HG03460 (cell line): ENCODE measurements at regions not wholly inside any gene's neighbourhood (a gene's known extent, or its start where the extent isn't known, plus 50 kb on each side); places are given as distances from the start of the nearest gene placed in this dataset.
"Not testable (repeated sequence)": the region's sequence is repeated elsewhere in the genome, so short reads cannot be mapped to it uniquely, and the experiment has no call there.

Experiments
- ATAC-seq: cut with Tn5 transposase; IDR thresholded peaks from one replicate; pipeline ENCODE4 v1.9.1; 2021; ENCODE audit not compliant: unreplicated experiment

DNA sequence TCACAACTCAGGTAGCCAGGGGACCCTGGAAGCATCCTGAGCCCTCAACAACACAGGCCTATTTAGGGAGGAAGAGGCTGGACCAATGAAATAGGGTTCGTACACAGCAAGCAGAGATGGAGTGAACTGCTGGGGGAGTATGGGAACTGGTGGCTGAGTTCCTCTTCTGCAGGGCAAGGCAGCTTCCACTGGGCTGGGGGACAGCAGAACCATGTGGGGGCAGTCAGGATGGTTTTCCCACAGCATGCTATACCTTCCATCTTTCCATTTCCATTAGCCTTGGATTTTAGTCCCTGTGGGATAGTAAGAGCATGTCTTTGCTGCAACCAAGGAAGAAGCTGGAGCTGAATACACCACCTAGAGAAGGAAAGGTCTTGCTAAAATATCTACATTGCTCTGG lies 370.6 kb downstream of the CCSER2 start:
- no peak for ATAC-seq

DNA sequence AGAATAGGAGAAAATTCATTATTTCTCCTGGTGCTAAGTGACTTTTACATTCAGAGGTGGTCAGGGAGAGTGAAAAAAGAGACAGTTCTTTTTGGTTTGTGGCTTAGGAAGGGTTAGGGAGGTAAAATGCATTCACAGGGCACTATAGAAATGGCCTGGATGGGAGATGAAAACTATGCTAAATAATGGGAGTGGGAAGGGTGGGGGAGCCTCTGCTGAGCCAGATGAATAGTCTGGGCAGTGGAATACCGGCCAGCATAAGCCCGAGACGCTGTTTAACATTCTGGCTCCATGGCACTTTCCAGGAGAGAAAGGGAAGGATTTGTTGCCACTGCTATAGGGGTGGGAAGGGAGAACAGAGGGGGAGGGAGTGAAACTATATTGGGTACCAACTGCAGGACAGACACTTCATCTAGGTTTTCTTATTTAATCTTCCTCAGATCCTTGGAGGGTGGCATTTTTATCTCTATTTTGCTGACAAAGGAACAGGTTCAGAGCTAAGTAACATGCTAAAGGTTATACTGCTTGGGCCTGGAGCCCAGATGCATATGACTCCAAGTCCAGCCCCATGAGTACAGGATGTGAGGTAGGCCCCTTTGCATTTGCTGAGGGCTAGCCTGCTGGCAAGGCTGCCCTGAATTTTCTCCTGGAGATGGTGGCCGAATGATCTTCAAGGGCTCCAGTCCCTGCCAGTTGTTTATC lies 372.4 kb downstream of the CCSER2 start:
- no peak for ATAC-seq

DNA sequence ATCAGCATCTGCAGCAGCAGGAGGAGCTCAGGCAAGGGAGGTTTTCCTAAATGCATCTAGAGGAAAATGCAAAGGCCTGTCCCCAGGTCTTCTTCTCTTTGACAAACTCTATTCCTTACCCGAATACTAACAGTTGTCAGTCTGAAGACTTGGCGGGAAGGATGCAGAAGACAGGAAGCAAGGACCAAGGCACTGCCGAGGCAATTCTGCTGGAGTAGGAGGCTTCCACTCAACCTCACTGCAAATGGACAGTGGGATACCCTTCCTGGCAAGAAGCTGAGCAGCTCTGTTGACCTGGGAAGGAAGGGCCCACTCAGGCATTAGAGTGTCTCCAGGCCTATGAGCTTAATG lies 373.0 kb downstream of the CCSER2 start:
- no peak for ATAC-seq

DNA sequence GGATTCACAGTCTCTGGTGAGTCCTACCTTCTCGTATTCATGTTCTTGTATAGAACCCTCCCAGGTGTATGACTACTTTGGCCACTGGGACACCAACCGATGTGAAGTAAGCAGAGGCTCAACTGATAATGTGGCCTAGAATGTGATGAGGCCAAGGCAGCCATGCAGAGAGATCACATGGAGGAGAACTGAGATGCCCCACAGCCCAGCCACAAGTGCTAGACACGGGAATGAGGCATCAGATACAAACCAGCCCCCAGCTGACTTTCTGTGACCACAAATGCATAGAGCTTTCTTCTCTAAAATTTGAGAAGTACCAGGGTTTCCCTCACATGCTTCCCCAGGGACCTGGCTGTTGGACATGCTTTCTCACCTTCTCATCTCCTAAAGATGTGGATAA lies 375.7 kb downstream of the CCSER2 start:
- ATAC-seq: no peak

DNA sequence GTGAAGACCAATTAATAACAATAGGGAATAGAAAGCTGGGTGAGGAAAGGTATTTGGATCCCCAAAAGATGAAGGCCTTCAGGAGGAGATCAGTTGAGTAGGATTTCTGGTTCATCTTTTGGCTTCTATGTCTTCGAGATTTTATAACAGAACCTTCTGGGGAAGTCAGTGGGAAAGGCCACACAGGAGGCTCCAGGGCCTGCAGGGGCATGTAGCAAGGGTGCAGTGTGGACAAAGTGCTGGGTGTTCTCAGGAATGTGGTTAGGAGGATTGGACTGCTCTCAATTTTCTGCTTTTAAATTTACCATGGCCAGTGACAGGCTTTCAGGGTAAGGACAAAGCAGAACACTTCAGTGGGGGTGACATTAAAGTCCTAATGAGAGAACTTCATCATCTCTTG lies 378.0 kb downstream of the CCSER2 start:
- no peak for ATAC-seq

DNA sequence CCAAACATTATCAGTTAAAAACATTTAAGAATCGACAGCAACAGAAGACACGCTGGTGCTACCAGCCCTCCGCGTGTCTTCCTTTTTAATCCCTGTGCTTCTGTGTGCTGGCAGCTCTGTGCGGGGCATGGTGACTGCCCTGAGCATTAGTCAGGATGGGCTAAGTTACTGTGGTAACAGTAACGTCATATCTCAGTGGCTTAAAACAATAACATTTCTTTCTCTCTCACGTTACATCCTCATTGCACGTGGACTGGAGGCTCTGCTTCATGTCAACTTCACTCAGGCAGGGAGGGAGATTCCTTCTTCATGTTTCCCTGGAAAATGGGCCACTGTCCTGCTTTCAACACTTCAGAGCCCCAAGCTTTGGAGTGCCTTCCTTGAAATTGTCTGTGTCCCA lies 378.5 kb downstream of the CCSER2 start:
- ATAC-seq: no peak

DNA sequence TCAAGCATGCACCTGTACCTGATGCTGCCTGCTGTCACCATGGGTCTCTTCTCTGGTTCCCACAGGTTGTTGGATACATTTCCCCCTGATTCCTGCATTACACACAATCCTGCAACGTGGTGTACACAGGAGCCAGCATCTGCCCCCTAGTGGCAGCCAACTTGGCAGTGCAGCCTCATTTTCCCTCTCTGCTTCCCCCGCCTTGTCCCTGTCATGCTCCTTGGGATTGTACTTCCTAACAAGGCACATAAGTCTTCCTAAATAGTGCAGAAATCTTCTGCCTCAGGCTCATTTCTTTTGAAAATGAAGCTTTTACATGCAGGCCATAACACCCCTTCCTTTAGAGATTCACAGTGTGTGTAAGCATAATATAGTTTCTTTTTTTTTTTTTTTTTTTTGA lies 387.5 kb downstream of the CCSER2 start:
- no peak for ATAC-seq

DNA sequence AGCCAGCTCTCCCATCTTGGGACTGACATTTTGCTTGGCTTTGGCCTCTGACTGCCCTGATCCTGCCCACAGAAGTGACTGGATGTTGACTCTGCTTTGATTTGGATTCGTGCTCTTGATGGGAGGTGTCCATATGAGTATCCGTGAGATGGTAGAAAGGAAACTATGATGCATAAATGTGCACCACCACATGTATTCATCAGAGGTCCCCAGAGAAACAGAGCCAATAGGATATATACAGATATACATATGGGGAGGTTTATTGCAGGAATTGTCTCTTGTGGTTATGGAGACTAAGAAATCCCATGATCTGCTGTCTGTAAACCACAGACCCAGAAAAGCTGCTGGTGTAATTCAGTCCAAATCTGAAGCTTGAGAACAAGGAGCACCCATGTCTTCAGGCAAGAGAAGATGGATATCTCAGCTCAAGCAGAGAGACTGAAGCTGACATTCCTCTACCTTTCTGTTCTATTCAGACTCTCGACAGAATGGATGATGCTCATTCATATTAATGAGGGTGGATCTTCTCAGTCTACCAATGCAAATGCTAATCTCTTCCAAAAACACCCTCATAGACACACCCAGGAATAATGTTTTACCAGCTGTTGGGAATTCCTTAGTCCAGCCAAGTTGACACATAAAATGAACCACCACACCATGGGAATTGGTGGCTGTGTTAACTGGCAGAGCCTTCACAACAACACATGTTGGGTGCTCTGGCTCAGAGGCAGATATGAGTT lies 390.7 kb downstream of the CCSER2 start:
- no peak for ATAC-seq

DNA sequence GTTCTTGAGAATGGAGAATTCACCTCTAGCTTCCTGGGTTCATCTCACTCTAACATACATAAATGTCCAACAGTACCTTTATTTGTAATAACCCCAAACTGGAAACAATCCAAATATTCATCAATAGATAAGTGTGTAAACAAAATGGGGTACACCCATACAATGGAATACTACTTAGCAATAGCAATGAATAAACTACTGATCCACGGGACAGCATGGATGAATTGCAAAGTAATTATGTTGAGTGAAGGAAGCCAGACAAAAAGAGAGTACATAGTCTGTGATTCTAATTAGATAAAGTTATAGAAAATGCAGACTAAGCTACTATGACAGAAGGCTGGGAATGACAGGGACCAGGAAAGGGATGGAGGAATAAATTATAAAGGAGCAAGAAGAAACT lies 391.3 kb downstream of the CCSER2 start:
- no peak for ATAC-seq

DNA sequence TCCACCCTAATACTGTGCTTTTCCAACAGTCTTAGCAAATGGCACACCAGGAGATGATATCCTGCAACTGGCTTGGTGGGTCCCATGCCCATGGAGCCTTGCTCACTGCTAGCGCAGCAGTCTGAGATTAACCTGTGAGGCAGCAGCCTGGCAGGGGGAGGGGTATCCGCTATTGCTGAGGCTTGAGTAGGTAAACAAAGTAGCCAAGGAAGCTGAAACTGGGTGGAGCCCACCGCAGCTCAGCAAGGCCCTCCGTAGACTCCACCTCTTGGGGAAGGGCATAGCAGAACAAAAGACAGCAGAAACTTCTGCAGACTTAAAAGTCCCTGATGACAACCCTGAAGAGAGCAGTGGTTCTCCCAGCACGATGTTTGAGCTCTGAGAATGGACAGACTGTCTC lies 399.0 kb downstream of the CCSER2 start:
- no peak for ATAC-seq

DNA sequence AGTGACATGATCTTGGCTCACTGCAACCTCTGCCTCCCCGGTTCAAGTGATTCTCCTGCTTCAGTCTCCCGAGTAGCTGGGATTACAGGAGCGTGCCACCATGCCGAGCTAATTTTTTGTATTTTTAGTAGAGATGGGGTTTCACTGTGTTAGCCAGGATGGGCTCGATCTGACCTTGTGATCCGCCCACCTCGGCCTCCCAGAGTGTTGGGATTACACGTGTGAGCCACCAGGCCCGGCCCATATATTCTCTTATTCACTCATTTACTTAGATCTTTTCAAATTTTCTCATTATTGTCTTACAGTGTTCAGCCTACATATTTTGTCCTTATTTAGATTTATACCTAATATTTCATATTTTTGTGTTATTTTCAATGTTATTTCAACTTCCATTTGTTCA lies 410.7 kb downstream of the CCSER2 start:
- ATAC-seq: not testable (repeated sequence)

DNA sequence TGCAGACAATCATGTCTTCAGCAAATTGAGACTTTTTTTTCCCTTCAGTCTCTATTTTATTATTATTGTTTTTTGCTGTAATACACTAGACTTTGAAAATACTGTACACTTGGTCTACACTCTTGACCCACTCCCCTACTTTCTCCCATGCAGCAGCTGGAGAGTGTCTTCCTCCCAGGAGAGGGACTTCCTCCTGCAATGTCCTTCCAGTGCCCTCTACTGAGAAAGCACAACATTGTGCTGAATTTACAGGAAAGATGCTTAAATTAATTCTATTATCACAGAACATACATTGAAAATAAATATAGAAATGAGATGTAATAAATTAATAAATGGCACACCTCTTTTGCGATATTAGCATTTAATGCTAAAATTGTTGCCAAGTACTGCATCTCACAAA lies 411.3 kb downstream of the CCSER2 start:
- no peak for ATAC-seq

DNA sequence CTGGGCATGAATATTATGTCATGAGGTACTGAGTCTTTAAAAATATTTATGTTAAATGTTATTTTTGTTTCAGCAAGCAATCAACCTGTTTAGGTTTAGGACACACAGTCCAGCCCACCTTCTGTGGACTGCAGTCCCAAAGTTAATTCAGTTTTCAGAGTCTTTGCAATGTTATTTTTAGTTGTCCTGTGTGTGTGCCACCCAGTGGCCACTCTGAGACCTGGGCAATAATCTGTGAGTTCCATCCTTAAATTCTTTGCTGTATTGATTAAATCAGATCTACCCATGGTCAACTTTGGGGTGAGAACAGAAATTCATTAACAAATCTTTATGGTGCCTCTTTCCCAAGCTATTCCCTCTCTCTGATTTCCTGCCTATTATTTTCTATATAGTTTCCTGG lies 415.1 kb downstream of the CCSER2 start:
- no peak for ATAC-seq

DNA sequence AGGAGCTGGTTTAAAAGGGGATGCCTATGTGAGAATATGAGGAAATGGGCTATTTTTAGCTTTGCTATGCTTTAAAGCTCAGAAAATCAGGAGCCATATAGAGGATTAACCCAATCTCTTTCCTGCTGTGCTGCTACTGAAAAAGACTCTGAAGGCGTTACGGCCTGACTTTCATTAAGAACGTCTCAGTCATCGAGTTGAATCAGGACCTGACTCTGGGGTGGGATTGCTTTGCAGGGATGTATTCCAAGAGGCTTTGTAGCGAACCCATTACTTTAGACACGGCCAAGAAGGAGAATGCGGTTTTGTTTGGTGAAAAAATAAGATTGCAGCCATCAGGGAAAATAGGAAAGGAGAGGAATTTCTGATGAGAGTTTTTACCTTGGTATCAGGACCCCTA lies 426.9 kb downstream of the CCSER2 start:
- ATAC-seq: no peak

DNA sequence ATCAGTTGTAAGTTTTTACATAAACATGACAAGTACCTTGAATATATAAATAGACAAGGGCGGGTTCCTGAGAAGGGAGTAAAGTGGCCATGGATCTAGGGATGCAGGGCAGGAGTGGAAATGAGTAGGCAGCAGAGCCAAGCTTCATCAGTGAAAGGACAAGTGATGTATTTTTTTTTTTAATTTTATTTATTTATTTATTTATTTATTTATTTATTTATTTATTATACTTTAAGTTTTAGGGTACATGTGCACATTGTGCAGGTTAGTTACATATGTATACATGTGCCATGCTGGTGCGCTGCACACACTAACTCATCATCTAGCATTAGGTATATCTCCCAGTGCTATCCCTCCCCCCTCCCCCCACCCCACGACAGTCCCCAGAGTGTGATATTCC lies 428.3 kb downstream of the CCSER2 start:
- not testable (repeated sequence) for ATAC-seq

DNA sequence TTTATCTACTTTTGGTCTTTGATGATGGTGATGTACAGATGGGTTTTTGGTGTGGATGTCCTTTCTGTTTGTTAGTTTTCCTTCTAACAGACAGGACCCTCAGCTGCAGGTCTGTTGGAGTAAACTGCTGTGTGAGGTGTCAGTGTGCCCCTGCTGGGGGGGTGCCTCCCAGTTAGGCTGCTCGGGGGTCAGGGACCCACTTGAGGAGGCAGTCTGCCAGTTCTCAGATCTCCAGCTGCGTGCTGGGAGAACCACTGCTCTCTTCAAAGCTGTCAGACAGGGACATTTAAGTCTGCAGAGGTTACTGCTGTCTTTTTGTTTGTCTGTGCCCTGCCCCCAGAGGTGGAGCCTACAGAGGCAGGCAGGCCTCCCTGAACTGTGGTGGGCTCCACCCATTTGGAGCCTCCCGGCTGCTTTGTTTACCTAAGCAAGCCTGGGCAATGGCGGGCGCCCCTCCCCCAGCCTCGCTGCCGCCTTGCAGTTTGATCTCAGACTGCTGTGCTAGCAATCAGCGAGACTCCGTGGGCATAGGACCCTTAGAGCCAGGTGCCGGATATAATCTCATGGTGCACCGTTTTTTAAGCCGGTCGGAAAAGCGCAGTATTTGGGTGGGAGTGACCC lies 433.7 kb downstream of the CCSER2 start:
- not testable (repeated sequence) for ATAC-seq

DNA sequence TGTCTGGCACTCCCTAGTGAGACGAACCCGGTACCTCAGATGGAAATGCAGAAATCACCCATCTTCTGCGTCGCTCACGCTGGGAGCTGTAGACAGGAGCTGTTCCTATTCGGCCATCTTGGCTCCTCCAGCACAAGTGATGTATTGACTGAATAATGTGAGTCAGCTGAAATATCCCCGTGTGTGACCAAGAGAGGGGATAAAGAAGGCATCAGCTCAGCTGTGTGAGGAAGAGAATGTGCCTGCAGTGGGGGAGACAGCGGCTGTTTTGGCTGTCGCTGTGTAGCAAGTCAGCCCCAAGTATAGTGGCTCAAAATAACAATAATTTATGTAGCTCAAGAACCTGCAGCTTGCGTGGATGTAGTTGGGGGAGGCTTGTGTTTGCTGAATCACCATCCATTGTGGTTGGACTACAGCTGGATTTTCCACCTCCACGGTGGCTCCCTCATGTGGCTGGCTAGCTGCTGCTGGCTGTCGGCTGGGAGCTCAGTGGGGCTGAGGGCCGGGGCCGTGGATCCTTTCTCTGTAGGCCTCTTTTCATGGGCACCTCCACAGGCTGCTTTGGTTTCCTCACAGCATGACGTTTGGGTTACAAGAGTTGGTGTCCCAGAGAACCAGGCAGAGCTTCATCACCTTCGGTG lies 434.5 kb downstream of the CCSER2 start:
- no peak for ATAC-seq

DNA sequence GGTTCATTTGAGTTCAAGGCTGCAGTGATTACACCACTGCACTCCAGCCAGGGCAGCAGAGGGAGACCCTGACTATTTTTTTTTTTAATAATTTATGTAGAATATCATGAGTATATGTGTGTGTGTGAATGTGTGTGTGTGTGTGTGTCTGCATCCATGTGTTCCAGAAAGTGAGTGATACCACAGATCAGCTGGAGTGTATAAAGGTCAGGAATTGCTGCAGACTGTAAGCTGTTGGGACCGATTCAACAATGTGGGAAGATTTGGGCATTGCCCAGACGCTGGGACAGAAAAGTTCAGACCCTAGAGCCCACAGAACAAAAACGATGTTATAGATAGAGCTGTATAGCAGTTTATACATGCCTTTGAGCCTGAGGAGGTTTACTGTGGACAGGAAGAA lies 435.6 kb downstream of the CCSER2 start:
- ATAC-seq: no peak

DNA sequence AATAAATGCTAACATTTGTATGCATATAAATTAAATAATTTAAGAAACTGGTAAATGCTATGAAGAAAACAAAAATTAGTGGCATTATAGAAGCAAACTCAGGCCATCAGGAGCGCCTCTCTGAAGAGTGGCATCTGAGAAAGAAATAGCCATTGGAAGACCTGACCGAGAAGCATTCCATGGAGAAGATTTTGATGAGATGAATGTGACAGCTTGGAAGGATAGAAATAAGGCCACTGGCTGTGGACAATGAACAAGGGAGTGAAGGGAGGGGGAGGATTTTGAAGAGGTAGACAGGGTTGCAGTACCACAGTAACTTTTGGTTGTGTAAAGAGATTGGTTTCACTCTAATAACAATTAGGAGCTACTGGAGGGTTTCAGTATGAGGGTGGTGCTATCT lies 436.7 kb downstream of the CCSER2 start:
- ATAC-seq: no peak

DNA sequence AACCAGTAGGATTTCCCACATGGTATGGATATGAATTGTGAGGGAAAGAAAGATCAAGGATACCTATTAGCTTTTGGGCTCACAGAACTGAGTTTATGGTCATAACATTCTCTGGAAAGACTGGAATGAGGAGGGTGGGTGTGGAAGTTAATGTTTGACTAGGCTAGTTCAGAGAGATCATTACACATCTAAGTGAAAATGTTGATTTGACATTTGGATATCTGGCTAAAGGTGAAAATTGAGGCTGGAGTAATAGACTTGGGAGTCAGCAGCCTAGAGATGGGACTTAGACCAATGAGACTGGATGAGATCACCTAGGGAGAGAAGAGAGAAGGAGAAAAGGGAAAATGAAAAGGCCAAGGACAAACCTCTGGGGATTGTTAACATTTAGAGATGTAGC lies 437.3 kb downstream of the CCSER2 start:
- ATAC-seq: no peak

DNA sequence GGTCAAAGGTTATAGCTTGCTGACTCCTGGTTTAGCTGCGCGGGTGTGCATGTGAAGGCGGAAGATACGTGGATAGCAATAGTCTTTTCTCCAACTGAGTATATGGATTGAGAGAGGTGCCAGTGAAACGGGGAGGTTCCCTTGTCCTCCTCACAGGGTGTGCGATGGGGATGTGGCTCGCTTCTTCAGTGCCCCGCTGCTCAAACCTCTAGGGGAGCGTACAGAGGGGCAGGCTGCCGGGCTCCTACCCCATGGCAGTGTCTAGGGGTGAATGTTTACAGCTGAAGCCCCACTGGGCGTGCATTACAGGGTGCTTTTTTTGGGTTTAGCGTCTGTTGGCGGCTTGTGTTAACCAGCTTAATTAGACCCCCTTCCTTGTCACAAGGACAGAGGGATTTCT lies 438.5 kb downstream of the CCSER2 start:
- ATAC-seq: no peak

DNA sequence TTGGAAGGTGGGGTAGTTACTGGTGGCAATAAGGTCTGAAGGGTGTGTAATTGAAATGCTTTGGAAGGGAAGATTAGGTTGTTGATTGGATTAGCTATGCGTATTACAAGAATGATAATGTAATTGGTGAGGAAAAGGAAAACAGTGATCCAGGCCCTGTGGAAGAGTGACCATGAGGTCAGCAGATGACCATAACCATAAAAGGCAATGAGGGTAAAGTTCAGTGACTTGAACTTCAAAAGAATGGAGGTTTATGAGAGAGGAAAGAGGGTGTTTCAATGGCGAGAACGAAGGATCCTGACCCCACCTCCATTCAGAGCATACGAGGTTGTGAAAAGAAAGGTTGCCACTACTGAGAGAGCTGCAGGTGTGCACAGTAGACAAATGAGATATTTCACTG lies 439.7 kb downstream of the CCSER2 start:
- no peak for ATAC-seq
